Liver (tissue), 8 donors: ENCODE measurements at regions not wholly inside any gene's neighbourhood (a gene's known extent, or its start where the extent isn't known, plus 50 kb on each side); places are given as distances from the start of the nearest gene placed in this dataset.

ENCODE experiments used
- DNase-seq: peaks from one replicate; pipeline ENCODE4 v3.0.0-alpha.2; 2017; ENCODE audit warnings: low spot score
- H3K27ac ChIP-seq, 2 donors: one replicate each; pipeline ENCODE4 v1.7.0; 2013; ENCODE audit warnings: inconsistent platforms in 2 of 2, low read length in 2 of 2, control low read depth in 1 of 2, low read depth in 1 of 2, mild to moderate bottlenecking in 1 of 2
- H3K27me3 ChIP-seq, 4 donors: one replicate each; pipeline versions ENCODE4 v1.6.1 to v1.7.0; 2013; ENCODE audit warnings: low read length in 3 of 4, inconsistent platforms in 1 of 4, mild to moderate bottlenecking in 1 of 4, moderate library complexity in 1 of 4; ENCODE audit not compliant: control insufficient read depth in 4 of 4, insufficient read depth in 4 of 4
- H3K36me3 ChIP-seq, 4 donors: one replicate each; pipeline versions ENCODE4 v1.6.1 to v1.7.0; 2013; ENCODE audit warnings: low read length in 3 of 4, mild to moderate bottlenecking in 3 of 4, low read depth in 1 of 4, moderate library complexity in 1 of 4; ENCODE audit not compliant: control insufficient read depth in 4 of 4, insufficient read depth in 3 of 4
- H3K4me1 ChIP-seq, 4 donors: one replicate each; pipeline versions ENCODE4 v1.6.1 to v1.7.0; 2013; ENCODE audit warnings: low read length in 3 of 4, mild to moderate bottlenecking in 3 of 4, moderate library complexity in 1 of 4; ENCODE audit not compliant: control insufficient read depth in 4 of 4, insufficient read depth in 4 of 4
- H3K4me3 ChIP-seq, 3 donors: one replicate each; pipeline versions ENCODE4 v1.6.1 to v1.7.0; 2013; ENCODE audit warnings: low read length in 3 of 3, control low read depth in 1 of 3, low read depth in 1 of 3, mild to moderate bottlenecking in 1 of 3
- H3K9ac ChIP-seq, 2 donors: one replicate each; pipeline ENCODE4 v1.7.0; 2013; ENCODE audit warnings: low read length in 2 of 2, mild to moderate bottlenecking in 2 of 2, moderate library complexity in 2 of 2, control low read depth in 1 of 2, low read depth in 1 of 2
- H3K9me3 ChIP-seq, 4 donors: one replicate each; pipeline versions ENCODE4 v1.6.1 to v1.7.0; 2013; ENCODE audit warnings: low read length in 3 of 4; ENCODE audit not compliant: control insufficient read depth in 4 of 4
- EGR1 ChIP-seq, 2 donors: IDR thresholded peaks; 2 replicates each; pipeline ENCODE4 v1.6.1; 2016 to 2018; ENCODE audit warnings: antibody characterized with exemption in 2 of 2, low read depth in 2 of 2
- FOXA1 ChIP-seq: IDR thresholded peaks from 2 replicates; pipeline ENCODE4 v1.6.1; 2016; ENCODE audit warnings: antibody characterized with exemption
- FOXA2 ChIP-seq: IDR thresholded peaks from 2 replicates; pipeline ENCODE4 v1.6.1; 2016; ENCODE audit warnings: antibody characterized with exemption
- GABPA ChIP-seq, 2 donors: IDR thresholded peaks in 1 of 2; conservative IDR thresholded peaks in 1 of 2; 2 replicates each; pipeline ENCODE4 v1.6.1; 2016; ENCODE audit warnings: antibody characterized with exemption in 2 of 2, mild to moderate bottlenecking in 1 of 2, moderate library complexity in 1 of 2
- HNF4A ChIP-seq, 2 donors: conservative IDR thresholded peaks; 2 replicates each; pipeline ENCODE4 v1.6.1; 2016; ENCODE audit warnings: antibody characterized with exemption in 2 of 2, mild to moderate bottlenecking in 2 of 2
- HNF4G ChIP-seq: IDR thresholded peaks from 2 replicates; pipeline ENCODE4 v1.6.1; 2016; ENCODE audit warnings: antibody characterized with exemption
- JUND ChIP-seq, 2 donors: IDR thresholded peaks; 2 replicates each; pipeline ENCODE4 v1.6.1; 2016; ENCODE audit warnings: antibody characterized with exemption in 2 of 2
- NR2F2 ChIP-seq: IDR thresholded peaks from 2 replicates; pipeline ENCODE4 v1.6.1; 2016; ENCODE audit warnings: antibody characterized with exemption
- RAD21 ChIP-seq, 2 donors: IDR thresholded peaks; 2 replicates each; pipeline ENCODE4 v1.6.1; 2016; ENCODE audit warnings: antibody characterized with exemption in 2 of 2, mild to moderate bottlenecking in 2 of 2
- RXRA ChIP-seq, 2 donors: IDR thresholded peaks; 2 replicates each; pipeline ENCODE4 v1.6.1; 2017 to 2018; ENCODE audit warnings: antibody characterized with exemption in 2 of 2, mild to moderate bottlenecking in 1 of 2
- SP1 ChIP-seq: IDR thresholded peaks from 2 replicates; pipeline ENCODE4 v1.6.1; 2018; ENCODE audit warnings: antibody characterized with exemption, mild to moderate bottlenecking
- TAF1 ChIP-seq: conservative IDR thresholded peaks from 2 replicates; pipeline ENCODE4 v1.6.1; 2016; ENCODE audit warnings: antibody characterized with exemption, mild to moderate bottlenecking
- YY1 ChIP-seq: IDR thresholded peaks from 2 replicates; pipeline ENCODE4 v1.6.1; 2016; ENCODE audit warnings: antibody characterized with exemption, mild to moderate bottlenecking
- WGBS: extraction: QIAGEN DNeasy Blood & Tissue Kit; methylation state at CpG from one replicate; pipeline ENCODE4 v1.1.7; 2013; 5-methylcytosine and 5-hydroxymethylcytosine counted together
- TF ChIP-seq, protein P1 (sequence below): IDR thresholded peaks from 2 replicates; pipeline ENCODE4 v1.6.1; 2016; ENCODE audit warnings: antibody characterized with exemption, mild to moderate bottlenecking
- TF ChIP-seq, protein P2 (sequence below): IDR thresholded peaks from 2 replicates; pipeline ENCODE4 v1.6.1; 2016; ENCODE audit warnings: antibody characterized with exemption
- TF ChIP-seq, protein P3 (sequence below): IDR thresholded peaks from 2 replicates; pipeline ENCODE4 v1.6.1; 2016; ENCODE audit warnings: antibody characterized with exemption
- TF ChIP-seq, protein P4 (sequence below): fragments of 150-350 bp; IDR thresholded peaks from 2 replicates; pipeline ENCODE4 v1.5.1; 2017; ENCODE audit warnings: improper control_type of control experiment, low read depth, low read length; ENCODE audit not compliant: missing input control
- TF ChIP-seq, protein P5 (sequence below): IDR thresholded peaks from 2 replicates; pipeline ENCODE4 v1.6.1; 2016; ENCODE audit warnings: antibody characterized with exemption
- donor health status: healthy.
- donor health status: healthy.
- donor health status: healthy.
- donor health status: healthy.
- donor health status: healthy.

DNA sequence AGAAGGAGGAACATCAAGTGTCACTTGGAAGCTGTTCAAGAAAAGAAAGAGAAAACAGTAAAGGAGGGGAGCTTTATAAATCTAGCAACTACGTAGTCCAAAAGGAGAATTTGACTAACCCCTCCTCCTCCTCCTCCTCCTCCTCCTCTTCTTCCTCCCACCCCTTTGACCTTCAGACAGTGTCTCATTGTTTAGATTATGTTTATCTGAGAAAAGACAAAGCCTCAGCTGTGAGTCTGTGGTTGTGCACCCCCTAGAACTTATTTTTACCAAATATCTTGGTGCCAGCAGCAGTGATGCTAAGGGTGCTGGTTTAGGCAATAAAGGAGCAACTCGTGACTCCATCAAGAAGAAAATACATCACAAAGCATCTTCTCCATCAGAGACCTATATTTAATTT, 68.9 kb upstream of the BMP2K start:
- Histone ChIP-seq H3K27me3 (no peaks in the 10 kb centered on the region), H3K4me1 (no peaks in the 10 kb centered on the region), H3K36me3 (no peaks in the 10 kb centered on the region), H3K4me3 (no peak overlapping the region), H3K9ac (no peak overlapping the region), H3K27ac (no peak overlapping the region), H3K9me3 (peaks cover 1 to 11% (median 4%) of the 10 kb centered on the region in 4 donors)
- TF ChIP-seq, protein P1, sequence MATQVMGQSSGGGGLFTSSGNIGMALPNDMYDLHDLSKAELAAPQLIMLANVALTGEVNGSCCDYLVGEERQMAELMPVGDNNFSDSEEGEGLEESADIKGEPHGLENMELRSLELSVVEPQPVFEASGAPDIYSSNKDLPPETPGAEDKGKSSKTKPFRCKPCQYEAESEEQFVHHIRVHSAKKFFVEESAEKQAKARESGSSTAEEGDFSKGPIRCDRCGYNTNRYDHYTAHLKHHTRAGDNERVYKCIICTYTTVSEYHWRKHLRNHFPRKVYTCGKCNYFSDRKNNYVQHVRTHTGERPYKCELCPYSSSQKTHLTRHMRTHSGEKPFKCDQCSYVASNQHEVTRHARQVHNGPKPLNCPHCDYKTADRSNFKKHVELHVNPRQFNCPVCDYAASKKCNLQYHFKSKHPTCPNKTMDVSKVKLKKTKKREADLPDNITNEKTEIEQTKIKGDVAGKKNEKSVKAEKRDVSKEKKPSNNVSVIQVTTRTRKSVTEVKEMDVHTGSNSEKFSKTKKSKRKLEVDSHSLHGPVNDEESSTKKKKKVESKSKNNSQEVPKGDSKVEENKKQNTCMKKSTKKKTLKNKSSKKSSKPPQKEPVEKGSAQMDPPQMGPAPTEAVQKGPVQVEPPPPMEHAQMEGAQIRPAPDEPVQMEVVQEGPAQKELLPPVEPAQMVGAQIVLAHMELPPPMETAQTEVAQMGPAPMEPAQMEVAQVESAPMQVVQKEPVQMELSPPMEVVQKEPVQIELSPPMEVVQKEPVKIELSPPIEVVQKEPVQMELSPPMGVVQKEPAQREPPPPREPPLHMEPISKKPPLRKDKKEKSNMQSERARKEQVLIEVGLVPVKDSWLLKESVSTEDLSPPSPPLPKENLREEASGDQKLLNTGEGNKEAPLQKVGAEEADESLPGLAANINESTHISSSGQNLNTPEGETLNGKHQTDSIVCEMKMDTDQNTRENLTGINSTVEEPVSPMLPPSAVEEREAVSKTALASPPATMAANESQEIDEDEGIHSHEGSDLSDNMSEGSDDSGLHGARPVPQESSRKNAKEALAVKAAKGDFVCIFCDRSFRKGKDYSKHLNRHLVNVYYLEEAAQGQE = no peak
- TF ChIP-seq HNF4A (conservative IDR thresholded peaks at IDR 0.05) (no peak), RXRA (IDR thresholded peaks at IDR 0.05) (no peak), FOXA1 (no peak), JUND (IDR thresholded peaks at IDR 0.05) (no peak), SP1 (no peak), HNF4G (no peak), TAF1 (no peak), YY1 (no peak), FOXA2 (no peak), NR2F2 (no peak), GABPA (IDR thresholded peaks at IDR 0.05 in 1 of 2, conservative IDR thresholded peaks at IDR 0.05 in 1 of 2) (no peak), RAD21 (IDR thresholded peaks at IDR 0.05) (no peak), EGR1 (IDR thresholded peaks at IDR 0.05; ENCODE audit: low read depth in 2 of 2) (no peak)
- TF ChIP-seq, protein P2, sequence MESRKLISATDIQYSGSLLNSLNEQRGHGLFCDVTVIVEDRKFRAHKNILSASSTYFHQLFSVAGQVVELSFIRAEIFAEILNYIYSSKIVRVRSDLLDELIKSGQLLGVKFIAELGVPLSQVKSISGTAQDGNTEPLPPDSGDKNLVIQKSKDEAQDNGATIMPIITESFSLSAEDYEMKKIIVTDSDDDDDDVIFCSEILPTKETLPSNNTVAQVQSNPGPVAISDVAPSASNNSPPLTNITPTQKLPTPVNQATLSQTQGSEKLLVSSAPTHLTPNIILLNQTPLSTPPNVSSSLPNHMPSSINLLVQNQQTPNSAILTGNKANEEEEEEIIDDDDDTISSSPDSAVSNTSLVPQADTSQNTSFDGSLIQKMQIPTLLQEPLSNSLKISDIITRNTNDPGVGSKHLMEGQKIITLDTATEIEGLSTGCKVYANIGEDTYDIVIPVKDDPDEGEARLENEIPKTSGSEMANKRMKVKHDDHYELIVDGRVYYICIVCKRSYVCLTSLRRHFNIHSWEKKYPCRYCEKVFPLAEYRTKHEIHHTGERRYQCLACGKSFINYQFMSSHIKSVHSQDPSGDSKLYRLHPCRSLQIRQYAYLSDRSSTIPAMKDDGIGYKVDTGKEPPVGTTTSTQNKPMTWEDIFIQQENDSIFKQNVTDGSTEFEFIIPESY = no peak
- TF ChIP-seq, protein P3, sequence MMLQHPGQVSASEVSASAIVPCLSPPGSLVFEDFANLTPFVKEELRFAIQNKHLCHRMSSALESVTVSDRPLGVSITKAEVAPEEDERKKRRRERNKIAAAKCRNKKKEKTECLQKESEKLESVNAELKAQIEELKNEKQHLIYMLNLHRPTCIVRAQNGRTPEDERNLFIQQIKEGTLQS = no peak
- TF ChIP-seq, protein P4, sequence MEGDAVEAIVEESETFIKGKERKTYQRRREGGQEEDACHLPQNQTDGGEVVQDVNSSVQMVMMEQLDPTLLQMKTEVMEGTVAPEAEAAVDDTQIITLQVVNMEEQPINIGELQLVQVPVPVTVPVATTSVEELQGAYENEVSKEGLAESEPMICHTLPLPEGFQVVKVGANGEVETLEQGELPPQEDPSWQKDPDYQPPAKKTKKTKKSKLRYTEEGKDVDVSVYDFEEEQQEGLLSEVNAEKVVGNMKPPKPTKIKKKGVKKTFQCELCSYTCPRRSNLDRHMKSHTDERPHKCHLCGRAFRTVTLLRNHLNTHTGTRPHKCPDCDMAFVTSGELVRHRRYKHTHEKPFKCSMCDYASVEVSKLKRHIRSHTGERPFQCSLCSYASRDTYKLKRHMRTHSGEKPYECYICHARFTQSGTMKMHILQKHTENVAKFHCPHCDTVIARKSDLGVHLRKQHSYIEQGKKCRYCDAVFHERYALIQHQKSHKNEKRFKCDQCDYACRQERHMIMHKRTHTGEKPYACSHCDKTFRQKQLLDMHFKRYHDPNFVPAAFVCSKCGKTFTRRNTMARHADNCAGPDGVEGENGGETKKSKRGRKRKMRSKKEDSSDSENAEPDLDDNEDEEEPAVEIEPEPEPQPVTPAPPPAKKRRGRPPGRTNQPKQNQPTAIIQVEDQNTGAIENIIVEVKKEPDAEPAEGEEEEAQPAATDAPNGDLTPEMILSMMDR = no peak
- TF ChIP-seq, protein P5, sequence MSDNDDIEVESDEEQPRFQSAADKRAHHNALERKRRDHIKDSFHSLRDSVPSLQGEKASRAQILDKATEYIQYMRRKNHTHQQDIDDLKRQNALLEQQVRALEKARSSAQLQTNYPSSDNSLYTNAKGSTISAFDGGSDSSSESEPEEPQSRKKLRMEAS = no peak
- 70% methylated on average over 2 of the region's 2 CpGs for WGBS
- no peak for DNase-seq
